GM21526 (cell line): ENCODE measurements at regions not wholly inside any gene's neighbourhood (a gene's known extent, or its start where the extent isn't known, plus 50 kb on each side); places are given as distances from the start of the nearest gene placed in this dataset.

Source experiments
- ATAC-seq: cut with Tn5 transposase; IDR thresholded peaks from one replicate; pipeline ENCODE4 v1.9.1; 2021; ENCODE audit warnings: moderate library complexity; ENCODE audit not compliant: unreplicated experiment, low FRiP score

GRCh38 chr5:175060257-175060656, 335.9 kb downstream of the MSX2 start:
- no peak for ATAC-seq

- ATAC-seq, result no peak
Measured at GRCh38 chr5:175059687-175060211, 335.4 kb downstream of the MSX2 start.

- no peak for ATAC-seq
Measured at GRCh38 chr5:175056831-175057230, 332.4 kb downstream of the MSX2 start.

- ATAC-seq, result no peak
Measured at GRCh38 chr5:175054243-175054642, 329.9 kb downstream of the MSX2 start.

- ATAC-seq, result no peak
Measured at GRCh38 chr5:175052351-175052750, 328.0 kb downstream of the MSX2 start.

- no peak for ATAC-seq
Measured at GRCh38 chr5:175047048-175047447, 322.7 kb downstream of the MSX2 start.

GRCh38 chr5:175045820-175046219, 321.4 kb downstream of the MSX2 start:
- ATAC-seq, result no peak

GRCh38 chr5:175037820-175038219, 313.4 kb downstream of the MSX2 start:
- no peak for ATAC-seq

- no peak for ATAC-seq
Measured at GRCh38 chr5:175035882-175036533, 311.6 kb downstream of the MSX2 start.

- ATAC-seq, result no peak
Measured at GRCh38 chr5:175034924-175035323, 310.5 kb downstream of the MSX2 start.

- ATAC-seq, result no peak
Measured at GRCh38 chr5:175032741-175033151, 308.4 kb downstream of the MSX2 start.

GRCh38 chr5:175032013-175032412, 307.6 kb downstream of the MSX2 start:
- no peak for ATAC-seq

GRCh38 chr5:175027390-175027789, 303.0 kb downstream of the MSX2 start:
- no peak for ATAC-seq

- ATAC-seq, result no peak
Measured at GRCh38 chr5:175025077-175025476, 300.7 kb downstream of the MSX2 start.

GRCh38 chr5:175021841-175022625, 297.7 kb downstream of the MSX2 start:
- ATAC-seq, result no peak

- no peak for ATAC-seq
Measured at GRCh38 chr5:175021321-175021720, 296.9 kb downstream of the MSX2 start.

GRCh38 chr5:175015028-175015685, 290.8 kb downstream of the MSX2 start:
- no peak for ATAC-seq

GRCh38 chr5:175013251-175013650, 288.9 kb downstream of the MSX2 start:
- no peak for ATAC-seq

GRCh38 chr5:175012267-175012666, 287.9 kb downstream of the MSX2 start:
- no peak for ATAC-seq

- no peak for ATAC-seq
Measured at GRCh38 chr5:175003531-175003930, 279.1 kb downstream of the MSX2 start.

- no peak for ATAC-seq
Measured at GRCh38 chr5:175001876-175002645, 277.7 kb downstream of the MSX2 start.
